ENCODE measurements at regions not wholly inside any gene's neighbourhood (a gene's known extent, or its start where the extent isn't known, plus 50 kb on each side); places are given as distances from the start of the nearest gene placed in this dataset.

DNA sequence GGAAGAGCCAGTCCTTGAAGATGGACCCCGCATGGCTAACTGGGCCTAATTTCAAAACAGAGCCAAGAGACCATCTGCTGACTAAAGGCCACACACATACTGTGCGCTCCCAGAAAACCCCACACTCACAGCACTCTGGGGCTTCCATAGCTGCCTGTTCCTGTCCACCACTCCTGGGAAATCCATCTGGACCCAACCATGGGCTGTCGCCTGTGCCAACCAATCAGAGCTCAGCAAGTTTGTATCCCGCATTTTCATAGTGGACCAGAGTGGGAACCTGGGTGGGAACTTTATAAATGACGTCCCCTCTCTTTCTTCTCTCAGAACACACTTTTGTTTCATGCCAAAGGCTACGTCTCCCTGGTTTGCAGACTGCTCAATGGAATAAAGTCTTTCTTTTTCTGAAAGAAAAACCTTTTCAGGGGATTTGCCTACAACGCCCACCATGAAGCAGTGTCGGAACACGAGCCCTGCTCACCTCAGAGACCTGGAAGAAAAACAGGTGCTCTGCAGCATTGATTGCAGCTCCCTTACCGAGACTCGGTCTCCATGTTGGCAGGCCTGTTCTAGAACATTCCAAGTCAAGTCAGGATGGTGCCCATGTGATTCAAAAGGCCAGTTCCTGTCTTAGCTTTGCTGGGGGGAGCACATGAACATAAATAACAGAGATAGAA, 137.2 kb upstream of the GPC1 start:
- TF ChIP-seq POLR2A (IDR thresholded peaks at IDR 0.05; ENCODE audit: low read depth, low read length) (no peak), POU2F2 (IDR thresholded peaks at IDR 0.05; ENCODE audit: low read depth, low read length) (no peak)
